Cerebellar cortex (tissue), 1 donor: ENCODE measurements at regions not wholly inside any gene's neighbourhood (a gene's known extent, or its start where the extent isn't known, plus 50 kb on each side); places are given as distances from the start of the nearest gene placed in this dataset.

Experiments
- DNase-seq: peaks from one replicate; pipeline ENCODE4 v3.0.0-alpha.2; 2015; ENCODE audit warnings: low spot score

DNA sequence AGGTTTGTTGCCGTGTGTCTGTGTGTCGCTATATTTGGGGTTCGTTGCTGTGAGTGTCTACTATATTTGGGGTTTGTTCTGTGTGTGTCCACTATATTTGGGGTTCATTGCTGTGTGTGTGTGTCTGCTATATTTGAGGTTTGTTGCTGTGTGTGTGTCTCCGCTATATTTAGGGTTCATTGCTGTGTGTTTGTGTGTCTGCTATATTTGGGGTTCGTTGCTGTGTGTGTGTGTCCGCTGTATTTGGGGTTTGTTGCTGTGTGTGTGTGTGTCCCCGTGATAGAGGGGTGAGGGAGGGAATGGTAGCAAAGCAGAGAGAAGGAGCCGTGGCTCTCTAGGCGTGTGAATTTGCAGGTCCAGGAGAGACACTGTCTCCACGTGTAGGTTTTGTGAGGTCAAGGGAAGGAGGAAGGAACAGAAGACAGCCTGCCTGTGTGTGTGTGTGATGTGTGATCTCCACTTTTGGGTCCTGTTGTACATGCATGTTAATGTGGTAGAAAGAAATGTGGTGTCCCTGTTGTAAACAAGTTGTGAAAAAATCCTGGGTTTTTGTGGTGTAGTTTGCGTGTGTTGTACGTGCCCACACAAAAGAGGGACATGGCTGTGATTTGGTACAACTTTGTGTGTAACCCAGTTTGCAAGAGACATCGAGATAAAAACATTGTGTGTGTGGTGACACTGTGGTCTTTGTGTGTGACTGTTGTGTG, 56.3 kb upstream of the ECE1 start:
- no peak for DNase-seq

GRCh38 chr1:21344750-21345443, 54.6 kb upstream of the ECE1 start:
- DNase-seq = no peak

- DNase-seq = no peak
Measured at GRCh38 chr1:21344098-21344749, 54.0 kb upstream of the ECE1 start.

GRCh38 chr1:21342961-21343838, 52.9 kb upstream of the ECE1 start:
- no peak for DNase-seq

- no peak for DNase-seq
Measured at GRCh38 chr1:21341517-21342078, 51.3 kb upstream of the ECE1 start.

DNA sequence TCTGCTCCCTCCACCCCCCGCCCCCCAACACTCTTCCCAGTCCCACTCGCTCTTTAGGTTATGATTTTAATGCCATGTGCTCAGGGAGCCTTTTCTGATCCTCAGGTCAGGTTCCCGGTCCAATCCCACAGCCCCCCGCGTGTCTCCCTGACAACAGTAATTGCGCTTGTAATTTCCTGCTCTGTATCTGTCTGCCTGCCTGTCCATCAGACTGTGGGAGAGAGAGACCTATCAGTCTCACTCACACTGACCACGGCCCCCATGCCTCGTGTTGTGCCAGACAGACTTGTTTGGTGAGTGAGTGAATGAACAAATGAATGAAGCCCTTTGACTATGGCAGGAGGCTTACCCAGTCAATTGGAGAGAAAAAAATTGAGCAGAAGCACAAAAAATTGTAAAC, 50.8 kb upstream of the ECE1 start:
- DNase-seq = no peak

DNA sequence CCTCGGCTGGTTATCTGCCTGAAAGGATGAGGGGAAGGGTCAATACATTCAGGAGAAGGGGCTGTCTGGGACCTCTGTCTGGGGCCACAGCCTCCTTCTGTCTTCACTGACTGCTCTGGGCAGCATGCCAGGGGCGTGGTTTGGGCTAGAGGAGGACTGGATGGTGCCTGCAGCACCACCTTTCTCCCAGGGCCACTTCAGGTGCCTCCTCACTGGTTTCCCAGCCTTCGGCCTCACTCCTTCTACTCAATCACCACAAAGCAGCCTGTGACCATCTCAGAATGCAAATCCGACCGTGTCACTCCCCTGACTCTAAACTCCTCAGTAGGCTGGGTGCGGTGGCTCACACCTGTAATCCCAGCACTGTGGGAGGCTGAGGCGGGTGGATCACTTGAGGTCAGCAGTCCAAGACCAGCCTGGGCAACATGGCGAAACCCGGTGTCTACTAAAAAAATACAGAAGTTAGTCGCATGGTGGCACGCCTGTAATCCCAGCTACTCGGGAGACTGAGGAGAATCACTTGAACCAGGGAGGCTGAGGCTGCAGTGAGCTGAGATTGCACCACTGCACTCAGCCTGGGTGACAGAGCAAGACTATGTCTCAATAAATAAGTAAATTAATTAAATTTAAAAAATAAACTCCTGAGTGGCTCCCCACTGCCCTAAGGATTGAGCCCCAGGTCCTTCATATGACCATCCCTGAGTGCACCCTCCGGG, 50.1 kb upstream of the ECE1 start:
- DNase-seq = no peak
